Neural progenitor cell (in vitro differentiated cells): ENCODE measurements at regions not wholly inside any gene's neighbourhood (a gene's known extent, or its start where the extent isn't known, plus 50 kb on each side); places are given as distances from the start of the nearest gene placed in this dataset.

Experiments
- CTCF ChIP-seq: fragments of 200-600 bp; sonication (generic); IDR thresholded peaks from 2 replicates; pipeline ENCODE4 v1.5.1; 2017; ENCODE audit warnings: antibody characterized with exemption, mild to moderate bottlenecking
- EZH2 ChIP-seq: fragments of 200-600 bp; sonication (generic); IDR thresholded peaks from 2 replicates; pipeline ENCODE4 v1.6.1; 2017; ENCODE audit warnings: antibody characterized with exemption, mild to moderate bottlenecking, moderate library complexity
- EZH2phosphoT487 ChIP-seq: fragments of 200-600 bp; sonication (generic); IDR thresholded peaks from 2 replicates; pipeline ENCODE4 v1.6.1; 2017; ENCODE audit warnings: antibody characterized with exemption

- TF ChIP-seq CTCF, result no peak
- TF ChIP-seq EZH2, result no peak
- TF ChIP-seq EZH2phosphoT487, result no peak
Observed at GRCh38 chr7:149642589-149642988, 130.8 kb downstream of the ZNF467 start.
